NT2/D1 (cell line): ENCODE measurements at regions not wholly inside any gene's neighbourhood (a gene's known extent, or its start where the extent isn't known, plus 50 kb on each side); places are given as distances from the start of the nearest gene placed in this dataset.
A peak's percentile ranks its signal among the peaks of the same experiment; 100 is the strongest.

Experiments used
- DNase-seq: peaks from one replicate; pipeline ENCODE4 v3.0.0-alpha.2; 2011; ENCODE audit warnings: low read depth, low spot score
- H3K27me3 ChIP-seq: 2 replicates; pipeline ENCODE4 v1.6.0; 2011; ENCODE audit warnings: mild to moderate bottlenecking; ENCODE audit not compliant: insufficient read length, insufficient read depth
- H3K36me3 ChIP-seq: 2 replicates; pipeline ENCODE4 v1.6.1; 2011; ENCODE audit warnings: mild to moderate bottlenecking, low read length, mixed read lengths; ENCODE audit not compliant: insufficient read depth, insufficient read length
- H3K4me1 ChIP-seq: 2 replicates; pipeline ENCODE4 v1.5.1; 2011; ENCODE audit not compliant: insufficient read depth, insufficient read length
- H3K4me3 ChIP-seq: 2 replicates; pipeline ENCODE4 v1.5.1; 2011; ENCODE audit warnings: low read depth; ENCODE audit not compliant: insufficient read length
- H3K9ac ChIP-seq: 2 replicates; pipeline ENCODE4 v1.6.0; 2011; ENCODE audit warnings: low read depth; ENCODE audit not compliant: insufficient read length
- H3K9me3 ChIP-seq: 2 replicates; pipeline ENCODE4 v1.5.1; 2011; ENCODE audit warnings: mild to moderate bottlenecking, low read length; ENCODE audit not compliant: insufficient read depth
- SUZ12 ChIP-seq: IDR thresholded peaks from 2 replicates; pipeline ENCODE4 v1.6.1; 2011; ENCODE audit not compliant: insufficient read length, insufficient read depth; ENCODE audit errors: extremely low read depth
- YY1 ChIP-seq: IDR thresholded peaks from 2 replicates; pipeline ENCODE4 v1.6.1; 2011; ENCODE audit not compliant: insufficient read length, insufficient read depth
- ZNF274 ChIP-seq: IDR thresholded peaks from 2 replicates; pipeline ENCODE4 v1.6.1; 2011; ENCODE audit warnings: mild to moderate bottlenecking, low read depth, low read length

- Histone ChIP-seq H3K36me3 (no peaks in the 10 kb centered on the region), H3K27me3 (no peaks in the 10 kb centered on the region), H3K4me1 (peaks cover 6% of the 10 kb centered on the region), H3K9me3 (no peaks in the 10 kb centered on the region), H3K4me3 (no peak overlapping the region), H3K9ac (no peak overlapping the region)
- no peak for TF ChIP-seq SUZ12
- no peak for TF ChIP-seq ZNF274
- TF ChIP-seq YY1, result no peak
- DNase-seq, result no peak
These were observed 59.4 kb upstream of the BZW1 start for GRCh38 chr2:200752332-200752731.

DNA sequence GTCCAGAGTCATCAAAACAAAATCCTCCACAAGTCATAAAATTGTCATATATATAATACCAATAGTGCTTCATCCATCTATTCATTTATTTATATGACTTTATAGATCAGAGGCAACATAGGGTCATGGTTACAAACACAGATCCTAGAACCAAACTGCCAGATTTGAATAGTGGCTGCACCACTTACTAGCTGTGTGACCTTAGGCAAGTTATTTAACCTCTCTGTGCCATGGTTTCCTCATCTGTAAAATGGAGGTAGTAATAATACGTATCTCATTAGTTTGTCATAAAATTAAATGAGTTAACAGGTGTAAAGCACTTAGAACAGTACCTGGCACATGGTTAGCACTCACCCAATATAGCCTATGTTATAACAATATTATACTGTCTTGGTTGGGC is 58.9 kb upstream of the BZW1 start:
- H3K27me3 ChIP-seq, result no peaks in the 10 kb centered on the region
- no peaks in the 10 kb centered on the region for H3K36me3 ChIP-seq
- H3K4me1 ChIP-seq, result peaks cover 6% of the 10 kb centered on the region
- no peak for DNase-seq
- no peak overlapping the region for H3K4me3 ChIP-seq
- no peak overlapping the region for H3K9ac ChIP-seq
- H3K9me3 ChIP-seq, result no peaks in the 10 kb centered on the region
- TF ChIP-seq SUZ12, result no peak
- no peak for TF ChIP-seq ZNF274
- TF ChIP-seq YY1, result no peak

DNA sequence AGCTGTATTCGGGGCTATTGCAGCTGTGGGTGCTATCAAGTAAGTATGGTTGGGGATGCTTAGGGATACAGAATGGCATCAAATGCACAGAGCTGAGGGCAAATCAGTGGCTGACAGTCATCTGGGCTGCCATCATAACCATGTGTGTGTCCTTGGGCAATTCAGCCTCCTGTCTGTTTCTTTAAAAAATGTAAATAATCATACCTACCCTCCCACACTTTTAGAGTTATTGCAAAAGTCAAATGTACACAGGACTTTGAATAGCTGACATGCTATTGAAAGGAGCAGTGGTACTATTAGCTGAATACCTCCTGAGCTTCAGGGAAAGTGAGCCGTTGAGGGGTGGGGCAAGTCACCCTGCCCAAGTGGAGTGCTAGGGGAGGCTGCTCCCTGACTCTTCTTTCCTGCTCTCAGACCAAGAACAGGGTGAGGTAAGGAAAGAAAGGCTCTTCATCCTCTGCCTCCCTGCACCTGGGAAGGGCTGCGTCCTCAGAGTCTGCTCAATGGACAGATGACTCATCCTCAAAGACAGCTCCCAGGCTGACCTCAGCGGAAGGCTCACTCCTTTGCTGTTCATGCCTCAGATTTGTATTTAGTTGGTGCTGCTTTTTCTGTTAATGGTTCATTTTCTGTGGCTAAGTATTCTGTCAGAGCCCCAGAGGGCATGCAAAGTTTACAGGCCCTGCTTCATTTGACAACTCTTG is 54.9 kb upstream of the BZW1 start:
- Histone ChIP-seq H3K27me3 (no peaks in the 10 kb centered on the region), H3K36me3 (no peaks in the 10 kb centered on the region), H3K4me3 (no peak overlapping the region), H3K9ac (no peak overlapping the region), H3K4me1 (peaks cover 5% of the 10 kb centered on the region), H3K9me3 (no peaks in the 10 kb centered on the region)
- peak; percentile 28 for DNase-seq
- TF ChIP-seq YY1 (no peak), ZNF274 (no peak), SUZ12 (no peak)

- Histone ChIP-seq H3K36me3 (no peaks in the 10 kb centered on the region), H3K4me3 (no peak overlapping the region), H3K9me3 (no peaks in the 10 kb centered on the region), H3K4me1 (peaks cover 2% of the 10 kb centered on the region), H3K9ac (no peak overlapping the region), H3K27me3 (no peaks in the 10 kb centered on the region)
- DNase-seq, result no peak
- TF ChIP-seq YY1 (no peak), SUZ12 (no peak), ZNF274 (no peak)
These were observed 54.3 kb upstream of the BZW1 start for GRCh38 chr2:200757399-200757798.

GRCh38 chr2:200758341-200758740 is 53.4 kb upstream of the BZW1 start:
- H3K27me3 ChIP-seq, result no peaks in the 10 kb centered on the region
- H3K9me3 ChIP-seq, result no peaks in the 10 kb centered on the region
- no peak for DNase-seq
- H3K9ac ChIP-seq, result no peak overlapping the region
- no peaks in the 10 kb centered on the region for H3K36me3 ChIP-seq
- H3K4me1 ChIP-seq, result peaks cover 2% of the 10 kb centered on the region
- TF ChIP-seq ZNF274 (no peak), YY1 (no peak), SUZ12 (no peak)
- no peak overlapping the region for H3K4me3 ChIP-seq

DNA sequence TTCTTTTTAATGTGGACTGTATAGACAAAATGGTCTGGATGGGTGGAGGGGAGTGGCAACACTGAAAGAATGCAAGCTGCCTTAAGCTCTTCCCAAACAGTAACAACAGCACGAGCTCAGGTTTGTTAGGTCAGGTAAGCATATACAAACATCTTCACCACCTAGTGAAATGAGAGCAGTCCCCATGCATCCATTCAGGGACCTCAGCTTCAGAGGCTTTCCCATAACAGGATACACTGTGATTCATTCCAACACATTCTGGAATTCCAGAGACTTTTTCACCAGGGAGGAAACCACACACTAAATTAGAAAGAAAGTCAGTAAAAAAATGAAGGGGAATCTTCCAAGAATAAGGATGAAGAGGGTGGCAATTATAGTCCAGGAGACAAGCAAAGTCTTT is 50.4 kb upstream of the BZW1 start:
- Histone ChIP-seq H3K36me3 (no peaks in the 10 kb centered on the region), H3K9me3 (no peaks in the 10 kb centered on the region), H3K9ac (no peak overlapping the region), H3K27me3 (no peaks in the 10 kb centered on the region), H3K4me3 (no peak overlapping the region), H3K4me1 (peaks cover 2% of the 10 kb centered on the region)
- no peak for TF ChIP-seq YY1
- no peak for TF ChIP-seq ZNF274
- TF ChIP-seq SUZ12, result no peak
- DNase-seq, result no peak
